GM12891 (cell line): ENCODE measurements at regions not wholly inside any gene's neighbourhood (a gene's known extent, or its start where the extent isn't known, plus 50 kb on each side); places are given as distances from the start of the nearest gene placed in this dataset.

Experiments
- POLR2A ChIP-seq: IDR thresholded peaks from 2 replicates; pipeline ENCODE4 v1.6.1; 2011; ENCODE audit warnings: low read depth, low read length, control low read depth
- POLR2AphosphoS5 ChIP-seq: IDR thresholded peaks from 2 replicates; pipeline ENCODE4 v1.6.1; 2011; ENCODE audit warnings: low read depth, low read length, control low read depth
- TAF1 ChIP-seq: IDR thresholded peaks from 2 replicates; pipeline ENCODE4 v1.6.1; 2011; ENCODE audit warnings: low read depth, low read length, control low read depth

- TF ChIP-seq POLR2AphosphoS5, result no peak
- no peak for TF ChIP-seq POLR2A
- no peak for TF ChIP-seq TAF1
Measured at GRCh38 chr6:164998297-164998696, 311.1 kb downstream of the C6orf118 start.
